HG03097 (cell line): ENCODE measurements at regions not wholly inside any gene's neighbourhood (a gene's known extent, or its start where the extent isn't known, plus 50 kb on each side); places are given as distances from the start of the nearest gene placed in this dataset.

ENCODE experiments used
- ATAC-seq: cut with Tn5 transposase; IDR thresholded peaks from one replicate; pipeline ENCODE4 v1.9.1; 2021; ENCODE audit not compliant: unreplicated experiment, low FRiP score

GRCh38 chr1:34645109-34645688 lies 109.6 kb upstream of the GJB5 start:
- ATAC-seq: no peak

GRCh38 chr1:34645919-34646318 lies 108.9 kb upstream of the GJB5 start:
- no peak for ATAC-seq

GRCh38 chr1:34648501-34648900 lies 106.3 kb upstream of the GJB5 start:
- no peak for ATAC-seq

GRCh38 chr1:34650090-34650489 lies 104.8 kb upstream of the GJB5 start:
- no peak for ATAC-seq

GRCh38 chr1:34650800-34651199 lies 104.0 kb upstream of the GJB5 start:
- ATAC-seq: no peak

GRCh38 chr1:34653110-34653509 lies 101.7 kb upstream of the GJB5 start:
- no peak for ATAC-seq

GRCh38 chr1:34655206-34655874 lies 99.5 kb upstream of the GJB5 start:
- no peak for ATAC-seq

GRCh38 chr1:34655875-34656240 lies 99.0 kb upstream of the GJB5 start:
- no peak for ATAC-seq

- no peak for ATAC-seq
Observed at GRCh38 chr1:34656299-34656698, 98.5 kb upstream of the GJB5 start.

- no peak for ATAC-seq
Observed at GRCh38 chr1:34656731-34657130, 98.1 kb upstream of the GJB5 start.

GRCh38 chr1:34657266-34657665 lies 97.6 kb upstream of the GJB5 start:
- no peak for ATAC-seq

GRCh38 chr1:34657849-34658248 lies 97.0 kb upstream of the GJB5 start:
- ATAC-seq: no peak

GRCh38 chr1:34663031-34663430 lies 91.8 kb upstream of the GJB5 start:
- ATAC-seq: no peak

- ATAC-seq: no peak
Observed at GRCh38 chr1:34668063-34668462, 86.8 kb upstream of the GJB5 start.

GRCh38 chr1:34670982-34671381 lies 83.9 kb upstream of the GJB5 start:
- ATAC-seq: no peak

GRCh38 chr1:34671887-34672286 lies 83.0 kb upstream of the GJB5 start:
- no peak for ATAC-seq

- no peak for ATAC-seq
Observed at GRCh38 chr1:34681480-34682451, 73.1 kb upstream of the GJB5 start.

GRCh38 chr1:34682452-34683223 lies 72.2 kb upstream of the GJB5 start:
- ATAC-seq: no peak

GRCh38 chr1:34683616-34684015 lies 71.2 kb upstream of the GJB5 start:
- ATAC-seq: no peak

- ATAC-seq: no peak
Observed at GRCh38 chr1:34684266-34684665, 70.6 kb upstream of the GJB5 start.

- ATAC-seq: no peak
Observed at GRCh38 chr1:34685225-34685624, 69.6 kb upstream of the GJB5 start.
